Activated CD8-positive, alpha-beta memory T cell treated with anti-CD3 and anti-CD28 coated beads, Interleukin-2, amount 10 ng/mL, durations not matched to agents 7 days and 5 days (primary cell): ENCODE measurements at regions not wholly inside any gene's neighbourhood (a gene's known extent, or its start where the extent isn't known, plus 50 kb on each side); places are given as distances from the start of the nearest gene placed in this dataset.
A peak's percentile ranks its signal among the peaks of the same experiment; 100 is the strongest.

ENCODE experiments used
- ATAC-seq: fragments of 150-1000 bp; cut with Tn5 transposase; one replicate; pipeline ENCODE4 v1.10.0; 2021; ENCODE audit warnings: moderate library complexity
- CTCF ChIA-PET: fragments of 350-600 bp; sonication (Branson Sonifier 250); formaldehyde crosslinking; loops from one replicate; lab custom pipeline; 2021; ENCODE audit warnings: antibody characterized with exemption; lab: Charles Lee
- DNase-seq: peaks from one replicate; pipeline ENCODE4 v3.0.0-alpha.2; 2020
- H3K27ac Mint-ChIP-seq: one replicate; pipeline ENCODE4 v1.8.0; 2021; ENCODE audit warnings: mild to moderate bottlenecking, mixed read lengths
- H3K27me3 Mint-ChIP-seq: one replicate; pipeline ENCODE4 v1.8.0; 2021; ENCODE audit warnings: mixed read lengths
- H3K36me3 Mint-ChIP-seq: one replicate; pipeline ENCODE4 v1.8.0; 2021; ENCODE audit warnings: mild to moderate bottlenecking, mixed read lengths
- H3K4me1 Mint-ChIP-seq: one replicate; pipeline ENCODE4 v1.8.0; 2021; ENCODE audit warnings: mixed read lengths
- H3K4me3 Mint-ChIP-seq: one replicate; pipeline ENCODE4 v1.8.0; 2021; ENCODE audit warnings: mild to moderate bottlenecking, moderate library complexity, mixed read lengths
- H3K9me3 Mint-ChIP-seq: one replicate; pipeline ENCODE4 v1.8.0; 2022; ENCODE audit warnings: low read depth, mixed read lengths

DNA sequence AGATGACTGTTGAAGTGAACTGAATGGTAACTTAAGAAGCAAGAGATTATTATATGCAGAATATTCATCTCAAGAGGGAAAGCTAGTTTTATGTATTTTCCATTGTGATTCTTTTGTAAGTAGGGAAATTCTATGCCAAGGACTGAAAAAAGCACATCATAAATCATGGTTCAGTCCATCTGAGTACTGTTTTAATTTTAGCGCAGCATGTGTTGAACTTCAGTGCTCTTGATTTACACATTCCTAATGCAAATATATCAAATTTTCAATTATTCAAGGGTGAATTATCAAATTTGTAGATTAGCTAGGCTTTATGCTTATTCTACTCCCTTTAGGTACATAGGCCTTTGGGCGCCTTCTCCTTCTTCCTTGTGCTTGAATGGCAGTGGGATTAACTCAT, 50.3 kb upstream of the TCF12 start:
- DNase-seq = no peak
- CTCF ChIA-PET = interaction anchor here (1.0 to 2.2 kb wide), 3 partner anchors 11 to 377 kb away, joined by 3 to 24 read pairs (median 3); no protein-coding TSS in a partner anchor
- H3K4me3 Mint-ChIP-seq = no peak overlapping the region

DNA sequence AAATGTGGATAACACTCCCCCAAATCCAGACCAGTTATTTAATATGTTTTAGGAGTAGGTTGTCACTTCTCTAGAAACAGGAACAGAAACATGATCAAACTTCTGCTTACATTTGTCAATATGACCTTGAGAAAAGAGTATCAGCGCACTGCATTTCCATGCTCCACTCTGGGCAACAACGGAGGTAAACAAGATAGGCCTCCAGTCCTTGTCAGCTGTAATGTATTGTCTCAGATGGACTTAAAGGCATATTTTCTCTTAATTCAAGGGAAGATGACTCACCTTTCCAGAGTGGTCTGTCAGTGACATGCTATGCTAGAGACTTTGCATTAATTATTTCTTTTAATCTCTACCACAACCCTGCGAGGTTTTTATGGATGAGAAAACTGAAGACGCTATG, 51.6 kb upstream of the TCF12 start:
- Mint-ChIP-seq H3K27me3 (peaks cover 3% of the 10 kb centered on the region), H3K4me1 (no peaks in the 10 kb centered on the region), H3K4me3 (no peak overlapping the region), H3K27ac (no peak overlapping the region), H3K36me3 (no peaks in the 10 kb centered on the region), H3K9me3 (no peaks in the 10 kb centered on the region)
- DNase-seq (no peak), ATAC-seq (no peak)
- CTCF ChIA-PET = interaction anchor here (0.6 kb wide), 1 partner anchor 204 kb away, joined by 3 read pairs; no protein-coding TSS in a partner anchor

More for the DNA sequence above, 50.3 kb upstream of the TCF12 start:
- H3K27ac Mint-ChIP-seq = no peak overlapping the region
- H3K36me3 Mint-ChIP-seq = no peaks in the 10 kb centered on the region
- H3K4me1 Mint-ChIP-seq = no peaks in the 10 kb centered on the region
- ATAC-seq = no peak
- peaks cover 3% of the 10 kb centered on the region for H3K27me3 Mint-ChIP-seq
- H3K9me3 Mint-ChIP-seq = no peaks in the 10 kb centered on the region

- DNase-seq = no peak
Observed at GRCh38 chr15:56857828-56858227, 60.6 kb upstream of the TCF12 start.

DNA sequence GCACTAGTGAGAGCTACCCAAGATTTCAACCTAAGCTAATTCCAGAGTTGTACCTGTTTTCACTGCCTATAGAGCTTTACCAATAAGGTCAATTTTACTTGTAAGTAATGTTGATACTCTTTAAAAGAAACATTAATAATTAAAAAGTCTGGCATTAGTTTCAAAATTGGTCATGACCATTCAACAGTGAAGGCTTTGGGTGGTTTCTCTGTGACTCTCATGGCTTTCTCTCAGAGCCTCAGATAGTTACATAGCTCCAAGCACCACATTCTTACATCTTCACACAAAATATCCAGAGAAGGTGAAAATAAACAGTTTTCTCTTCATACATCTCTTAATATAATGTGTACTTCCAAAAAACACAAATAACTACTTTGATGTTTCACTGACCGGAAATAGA, 61.5 kb upstream of the TCF12 start:
- CTCF ChIA-PET = interaction anchor here (1.1 kb wide), 1 partner anchor 12 kb away, joined by 3 read pairs; no protein-coding TSS in a partner anchor
- Mint-ChIP-seq H3K27ac (no peak overlapping the region), H3K9me3 (no peaks in the 10 kb centered on the region), H3K36me3 (no peaks in the 10 kb centered on the region), H3K4me3 (no peak overlapping the region), H3K4me1 (no peaks in the 10 kb centered on the region), H3K27me3 (peaks cover 2% of the 10 kb centered on the region)
- DNase-seq (no peak), ATAC-seq (no peak)

More at GRCh38 chr15:56857828-56858227, 60.6 kb upstream of the TCF12 start:
- Mint-ChIP-seq H3K27ac (no peak overlapping the region), H3K9me3 (no peaks in the 10 kb centered on the region), H3K36me3 (no peaks in the 10 kb centered on the region), H3K4me1 (no peaks in the 10 kb centered on the region), H3K4me3 (no peak overlapping the region), H3K27me3 (peaks cover 2% of the 10 kb centered on the region)
- ATAC-seq = no peak
- CTCF ChIA-PET = no interaction called here

DNA sequence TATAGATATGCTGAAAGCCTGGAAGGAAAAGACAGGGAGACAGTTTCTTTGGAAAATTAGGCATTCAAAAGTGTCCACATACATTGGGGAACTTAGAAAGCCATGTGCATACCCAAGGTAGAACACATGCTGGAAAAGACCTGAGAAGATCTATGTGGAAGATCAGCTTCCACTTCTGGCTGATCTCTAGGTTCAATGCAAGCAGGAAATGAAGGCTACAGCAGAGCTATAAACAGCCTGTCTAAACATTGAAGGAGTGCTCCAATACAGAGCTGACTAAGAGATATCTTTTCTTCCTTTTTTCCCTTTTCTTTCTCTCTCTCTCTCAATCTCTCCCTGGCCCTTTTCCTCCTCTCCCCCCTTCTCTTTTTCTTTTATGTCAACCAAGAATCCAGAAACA, 73.6 kb upstream of the TCF12 start:
- H3K27me3 Mint-ChIP-seq = no peaks in the 10 kb centered on the region
- H3K4me1 Mint-ChIP-seq = no peaks in the 10 kb centered on the region
- peaks cover 2% of the 10 kb centered on the region for H3K36me3 Mint-ChIP-seq
- H3K4me3 Mint-ChIP-seq = no peak overlapping the region
- H3K27ac Mint-ChIP-seq = no peak overlapping the region
- no peak for ATAC-seq
- no peaks in the 10 kb centered on the region for H3K9me3 Mint-ChIP-seq
- no peak for DNase-seq
- CTCF ChIA-PET = interaction anchor here (1.0 to 1.6 kb wide), 2 partner anchors 13 to 23 kb away, joined by 3 to 5 read pairs; no protein-coding TSS in a partner anchor

GRCh38 chr15:56844471-56844870, 74.0 kb upstream of the TCF12 start:
- Mint-ChIP-seq H3K27ac (no peak overlapping the region), H3K36me3 (peaks cover 4% of the 10 kb centered on the region), H3K9me3 (no peaks in the 10 kb centered on the region), H3K4me1 (peaks cover 3% of the 10 kb centered on the region), H3K27me3 (no peaks in the 10 kb centered on the region), H3K4me3 (no peak overlapping the region)
- DNase-seq (no peak), ATAC-seq (no peak)
- CTCF ChIA-PET = interaction anchor here (1.6 kb wide), 1 partner anchor 13 kb away, joined by 5 read pairs; no protein-coding TSS in a partner anchor

DNA sequence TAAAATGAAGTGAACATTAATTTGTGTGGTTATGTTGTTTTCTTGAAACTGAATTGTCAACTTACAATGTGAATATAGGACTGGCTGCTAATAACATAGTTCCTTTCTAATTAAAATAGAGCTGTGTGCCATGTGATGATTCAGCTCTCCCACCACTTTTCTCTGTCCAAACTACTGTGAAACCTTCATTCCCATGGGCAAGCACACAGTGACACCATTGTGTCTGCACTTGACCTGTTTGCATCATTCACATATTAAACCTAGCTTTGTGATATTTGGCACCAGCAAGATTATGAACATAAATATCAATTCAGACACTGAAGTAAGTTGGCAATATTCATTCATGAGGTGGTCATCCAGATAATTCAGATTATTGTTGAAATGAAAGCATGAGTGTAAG, 78.8 kb upstream of the TCF12 start:
- H3K9me3 Mint-ChIP-seq = no peaks in the 10 kb centered on the region
- H3K27me3 Mint-ChIP-seq = no peaks in the 10 kb centered on the region
- H3K36me3 Mint-ChIP-seq = peaks cover 7% of the 10 kb centered on the region
- H3K4me3 Mint-ChIP-seq = no peak overlapping the region
- DNase-seq = no peak
- ATAC-seq = no peak
- no peak overlapping the region for H3K27ac Mint-ChIP-seq
- CTCF ChIA-PET = no interaction called here
- peaks cover 12% of the 10 kb centered on the region for H3K4me1 Mint-ChIP-seq

DNA sequence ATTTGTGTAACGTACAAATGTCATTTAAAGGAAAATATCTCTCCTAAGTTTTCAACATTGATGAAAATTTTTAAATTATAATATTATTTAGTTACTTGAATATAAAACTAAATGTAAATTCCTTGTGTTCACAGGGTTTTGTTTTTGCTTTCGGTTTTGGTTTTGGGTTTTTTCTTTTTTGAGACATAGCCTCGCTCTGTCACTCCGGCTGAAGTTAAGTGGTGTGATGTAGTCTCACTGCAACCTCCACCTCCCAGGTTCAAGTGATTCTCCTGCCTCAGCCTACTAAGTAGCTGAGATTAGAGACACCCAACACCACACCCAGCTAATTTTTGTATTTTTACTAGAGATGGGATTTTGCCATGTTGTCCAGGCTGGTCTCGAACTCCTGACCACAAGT, 79.3 kb upstream of the TCF12 start:
- no peak for ATAC-seq
- Mint-ChIP-seq H3K36me3 (peaks cover 7% of the 10 kb centered on the region), H3K9me3 (no peaks in the 10 kb centered on the region), H3K4me3 (no peak overlapping the region), H3K27me3 (no peaks in the 10 kb centered on the region), H3K27ac (peak overlapping the region; percentile 10), H3K4me1 (peaks cover 12% of the 10 kb centered on the region)
- DNase-seq = no peak
- CTCF ChIA-PET = no interaction called here

GRCh38 chr15:56838085-56838484, 80.4 kb upstream of the TCF12 start:
- ATAC-seq (no peak), DNase-seq (no peak)
- CTCF ChIA-PET = interaction anchor here (0.7 to 1.5 kb wide), 2 partner anchors 124 to 346 kb away, joined by 3 read pairs; no protein-coding TSS in a partner anchor
- no peak overlapping the region for H3K4me3 Mint-ChIP-seq
- H3K27me3 Mint-ChIP-seq = no peaks in the 10 kb centered on the region
- H3K9me3 Mint-ChIP-seq = no peaks in the 10 kb centered on the region
- peaks cover 7% of the 10 kb centered on the region for H3K36me3 Mint-ChIP-seq
- peaks cover 12% of the 10 kb centered on the region for H3K4me1 Mint-ChIP-seq
- H3K27ac Mint-ChIP-seq = no peak overlapping the region

- H3K4me3 Mint-ChIP-seq = no peak overlapping the region
- ATAC-seq (no peak), DNase-seq (no peak)
- no peak overlapping the region for H3K27ac Mint-ChIP-seq
- peaks cover 7% of the 10 kb centered on the region for H3K36me3 Mint-ChIP-seq
- no peaks in the 10 kb centered on the region for H3K9me3 Mint-ChIP-seq
- no peaks in the 10 kb centered on the region for H3K27me3 Mint-ChIP-seq
- CTCF ChIA-PET = interaction anchor here (1.5 kb wide), 1 partner anchor 345 kb away, joined by 3 read pairs; no protein-coding TSS in a partner anchor
- peaks cover 12% of the 10 kb centered on the region for H3K4me1 Mint-ChIP-seq
Observed at GRCh38 chr15:56837273-56837672, 81.2 kb upstream of the TCF12 start.

DNA sequence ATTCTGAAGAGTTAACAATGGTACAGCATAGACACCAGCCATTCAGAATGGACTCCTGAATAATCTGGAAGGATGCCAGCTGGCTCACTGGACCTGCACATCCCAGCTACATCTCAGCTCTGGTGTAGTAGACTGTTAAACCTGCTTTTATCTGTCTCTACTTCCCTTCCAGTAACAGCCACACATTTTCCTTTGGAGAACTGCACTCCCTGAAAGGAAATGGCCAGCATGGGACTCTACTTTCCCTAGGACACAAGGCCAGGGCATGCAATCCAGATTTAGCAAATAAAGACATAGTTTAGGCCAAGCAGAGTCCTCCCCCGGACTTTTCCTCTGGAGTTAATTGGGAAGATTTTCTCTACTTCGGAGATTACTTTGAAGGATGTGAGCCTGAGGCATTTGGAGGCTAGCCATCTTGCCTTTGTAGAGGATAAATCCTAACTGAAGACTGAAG, 82.7 kb upstream of the TCF12 start:
- H3K27ac Mint-ChIP-seq = no peak overlapping the region
- CTCF ChIA-PET = no interaction called here
- no peak for ATAC-seq
- peaks cover 7% of the 10 kb centered on the region for H3K36me3 Mint-ChIP-seq
- no peak overlapping the region for H3K4me3 Mint-ChIP-seq
- DNase-seq = no peak
- peaks cover 3% of the 10 kb centered on the region for H3K27me3 Mint-ChIP-seq
- no peaks in the 10 kb centered on the region for H3K9me3 Mint-ChIP-seq
- H3K4me1 Mint-ChIP-seq = peaks cover 12% of the 10 kb centered on the region

GRCh38 chr15:56832125-56832524, 86.3 kb upstream of the TCF12 start:
- no peaks in the 10 kb centered on the region for H3K4me1 Mint-ChIP-seq
- peaks cover 5% of the 10 kb centered on the region for H3K27me3 Mint-ChIP-seq
- no peak overlapping the region for H3K4me3 Mint-ChIP-seq
- no peak for ATAC-seq
- no peaks in the 10 kb centered on the region for H3K9me3 Mint-ChIP-seq
- DNase-seq = no peak
- H3K27ac Mint-ChIP-seq = no peak overlapping the region
- CTCF ChIA-PET = interaction anchor here (0.9 kb wide), 1 partner anchor 12 kb away, joined by 5 read pairs; no protein-coding TSS in a partner anchor
- no peaks in the 10 kb centered on the region for H3K36me3 Mint-ChIP-seq

GRCh38 chr15:56831467-56832005, 86.9 kb upstream of the TCF12 start:
- no peaks in the 10 kb centered on the region for H3K9me3 Mint-ChIP-seq
- no peak overlapping the region for H3K4me3 Mint-ChIP-seq
- no peak overlapping the region for H3K27ac Mint-ChIP-seq
- no peaks in the 10 kb centered on the region for H3K4me1 Mint-ChIP-seq
- CTCF ChIA-PET = interaction anchor here (0.9 kb wide), 1 partner anchor 13 kb away, joined by 5 read pairs; no protein-coding TSS in a partner anchor
- DNase-seq (no peak), ATAC-seq (no peak)
- H3K36me3 Mint-ChIP-seq = no peaks in the 10 kb centered on the region
- H3K27me3 Mint-ChIP-seq = peaks cover 5% of the 10 kb centered on the region

DNA sequence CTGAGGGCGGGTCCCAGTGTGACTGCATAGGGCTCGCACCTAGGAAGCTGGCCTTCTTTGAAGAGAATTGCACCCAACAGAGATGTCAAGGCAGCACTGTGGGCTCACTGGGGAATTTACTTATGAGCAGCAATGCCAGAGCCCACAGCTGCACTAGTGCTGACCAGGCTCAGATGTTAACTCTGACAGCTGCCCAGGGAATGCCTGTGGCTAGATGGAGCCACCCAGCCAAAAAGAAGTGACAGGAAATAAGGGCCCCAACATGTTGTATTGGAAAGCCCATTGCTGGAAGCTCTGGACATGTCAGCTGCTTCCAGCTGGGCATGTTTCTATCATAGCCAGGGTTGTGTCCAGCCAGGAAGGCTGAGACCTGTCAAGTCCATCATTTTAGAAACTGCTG, 90.9 kb upstream of the ZNF280D start:
- ATAC-seq (no peak), DNase-seq (no peak)
- Mint-ChIP-seq H3K4me3 (no peak overlapping the region), H3K27me3 (no peaks in the 10 kb centered on the region), H3K9me3 (no peaks in the 10 kb centered on the region), H3K27ac (no peak overlapping the region), H3K36me3 (no peaks in the 10 kb centered on the region), H3K4me1 (peaks cover 4% of the 10 kb centered on the region)
- CTCF ChIA-PET = no interaction called here
